HG03342 (cell line): ENCODE measurements at regions not wholly inside any gene's neighbourhood (a gene's known extent, or its start where the extent isn't known, plus 50 kb on each side); places are given as distances from the start of the nearest gene placed in this dataset.

Source experiments
- ATAC-seq: cut with Tn5 transposase; IDR thresholded peaks from one replicate; pipeline ENCODE4 v1.9.1; 2021; ENCODE audit warnings: mild to moderate bottlenecking, moderate library complexity; ENCODE audit not compliant: unreplicated experiment

DNA sequence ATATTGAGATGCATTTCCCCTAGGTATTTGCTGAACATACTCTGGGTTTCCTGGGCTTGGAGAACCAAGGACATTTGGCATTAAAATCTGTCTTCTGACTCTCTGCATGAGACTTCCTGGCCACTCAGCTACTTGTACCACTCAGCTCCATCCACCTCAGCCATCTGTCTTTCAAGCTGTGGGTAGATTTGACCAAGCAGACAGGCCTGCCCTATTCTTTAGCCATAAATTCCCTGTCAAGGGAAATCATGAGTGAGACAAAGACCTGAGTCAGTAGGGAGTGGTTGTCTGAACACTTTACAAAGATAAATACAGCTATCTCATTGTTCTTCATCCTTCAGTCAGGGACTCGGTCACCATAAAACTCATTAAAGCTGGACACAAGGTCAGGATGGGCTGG lies 399.1 kb downstream of the GPAM start:
- no peak for ATAC-seq

GRCh38 chr10:111784946-111785465 lies 398.6 kb downstream of the GPAM start:
- no peak for ATAC-seq

DNA sequence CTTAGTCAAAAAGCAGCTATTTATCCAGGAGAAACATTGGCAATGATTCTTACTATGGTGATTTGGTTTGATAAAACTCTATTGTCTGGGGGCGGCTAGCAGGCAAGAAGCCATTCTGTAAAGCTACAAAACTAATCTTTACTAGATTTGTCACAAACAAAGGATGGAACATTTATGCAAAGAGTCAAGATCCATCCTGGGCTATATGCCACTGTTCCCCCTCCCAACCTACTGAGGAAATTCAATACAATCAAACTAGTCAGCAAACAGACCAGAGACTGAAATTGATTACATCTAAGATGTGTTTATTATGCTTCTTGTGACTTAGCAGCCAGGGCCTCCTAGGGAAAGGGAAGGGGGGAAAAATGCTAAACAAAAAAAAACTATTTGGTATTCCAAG lies 397.6 kb downstream of the GPAM start:
- ATAC-seq = no peak

DNA sequence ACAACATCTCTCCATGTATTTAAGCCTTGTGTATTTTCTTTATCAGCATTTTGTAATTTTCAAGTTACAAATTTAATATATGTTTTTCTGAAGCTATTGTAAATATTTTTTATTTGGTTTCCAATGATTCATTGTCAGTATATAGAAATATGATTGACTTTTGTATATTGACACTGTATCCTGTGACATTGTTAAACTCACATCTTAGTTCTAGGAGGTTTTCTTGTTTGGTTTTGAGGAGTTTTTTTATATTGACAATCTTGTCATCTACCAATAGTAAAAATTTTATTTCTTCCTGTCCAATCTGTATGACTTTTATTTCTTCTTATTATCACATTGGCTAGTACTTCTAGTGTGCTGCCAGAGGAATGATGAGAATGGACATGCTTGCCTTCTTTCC lies 393.7 kb downstream of the GPAM start:
- no peak for ATAC-seq

- no peak for ATAC-seq
Measured at GRCh38 chr10:111801841-111802240, 381.7 kb downstream of the GPAM start.

GRCh38 chr10:111804781-111805180 lies 378.8 kb downstream of the GPAM start:
- ATAC-seq = no peak

DNA sequence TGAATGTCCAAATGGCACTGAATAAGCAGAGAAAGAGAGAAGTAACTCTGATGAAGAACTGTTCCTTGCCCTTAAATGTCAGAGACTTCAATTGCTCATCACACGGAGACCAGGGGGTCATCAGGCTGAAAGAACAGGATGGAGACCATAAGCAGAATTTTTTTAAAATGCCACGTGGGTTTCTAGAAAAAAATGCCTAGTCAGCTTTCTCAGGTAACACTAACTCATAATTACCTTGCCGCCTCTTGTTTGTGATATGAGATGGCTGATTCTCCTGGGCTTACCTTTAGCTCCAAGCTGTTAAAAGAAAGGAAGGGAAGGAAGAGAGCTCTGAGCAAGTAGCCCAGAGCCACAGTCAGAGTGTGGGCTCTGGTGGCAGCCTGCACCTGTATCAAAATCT lies 372.0 kb downstream of the GPAM start:
- ATAC-seq = no peak

DNA sequence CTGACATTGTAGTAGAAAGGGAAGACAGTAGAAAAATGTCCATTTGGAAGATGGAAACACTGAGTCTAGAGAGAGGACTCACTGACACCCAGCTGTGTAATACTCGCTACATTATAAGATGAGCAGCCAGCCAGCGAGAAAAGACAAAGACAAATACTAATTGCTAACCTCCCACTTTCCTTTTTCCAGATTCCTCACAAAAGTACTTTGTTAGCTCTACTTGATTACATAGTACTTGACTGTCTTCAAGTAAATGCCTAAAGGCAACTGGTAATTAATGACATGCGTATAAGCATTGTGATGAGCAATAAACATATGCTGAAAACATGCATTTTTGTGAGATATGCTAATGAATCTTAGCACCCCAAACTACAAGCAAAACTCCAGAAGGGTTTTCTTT lies 363.1 kb downstream of the GPAM start:
- no peak for ATAC-seq

GRCh38 chr10:111821871-111822270 lies 361.7 kb downstream of the GPAM start:
- no peak for ATAC-seq

DNA sequence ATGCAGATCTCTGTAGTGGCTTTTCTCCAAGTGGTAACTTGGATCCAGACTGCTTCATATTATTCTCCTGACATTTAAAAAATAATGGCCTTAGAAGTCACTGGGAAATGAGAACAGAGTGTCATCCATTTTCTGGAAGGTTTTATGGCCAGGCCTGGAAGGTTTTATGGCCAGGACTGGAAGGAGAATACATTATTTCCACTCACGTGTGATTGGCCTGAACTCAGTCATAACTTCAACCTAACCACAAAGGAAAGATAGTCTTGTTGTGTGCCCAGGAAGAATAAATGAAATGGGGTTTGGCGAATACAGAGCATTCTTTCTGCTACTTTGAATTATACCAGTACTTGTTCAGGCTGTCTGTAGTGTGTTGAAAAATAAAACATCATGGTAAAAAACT lies 360.9 kb downstream of the GPAM start:
- ATAC-seq = no peak

- no peak for ATAC-seq
Measured at GRCh38 chr10:111824128-111824527, 359.4 kb downstream of the GPAM start.

GRCh38 chr10:111830359-111830758 lies 353.2 kb downstream of the GPAM start:
- no peak for ATAC-seq

DNA sequence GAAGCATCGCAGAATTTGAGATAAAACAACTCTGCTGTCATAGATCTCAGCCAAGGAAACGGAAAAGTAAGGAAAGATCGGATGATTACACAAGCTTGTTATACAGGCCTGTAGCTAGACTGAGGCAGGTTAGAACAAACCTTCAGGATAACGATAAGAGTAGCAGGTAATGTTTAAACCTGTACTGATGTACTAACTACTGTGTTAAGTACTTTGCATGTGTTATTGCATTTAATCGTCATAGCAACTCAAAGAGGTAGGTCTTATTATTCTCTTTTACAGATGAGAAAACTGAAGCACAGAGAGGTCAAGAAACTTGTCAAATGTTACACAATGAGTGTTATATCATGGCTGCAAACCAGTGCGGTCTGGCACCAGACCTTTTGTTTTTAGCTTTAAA lies 352.5 kb downstream of the GPAM start:
- no peak for ATAC-seq

DNA sequence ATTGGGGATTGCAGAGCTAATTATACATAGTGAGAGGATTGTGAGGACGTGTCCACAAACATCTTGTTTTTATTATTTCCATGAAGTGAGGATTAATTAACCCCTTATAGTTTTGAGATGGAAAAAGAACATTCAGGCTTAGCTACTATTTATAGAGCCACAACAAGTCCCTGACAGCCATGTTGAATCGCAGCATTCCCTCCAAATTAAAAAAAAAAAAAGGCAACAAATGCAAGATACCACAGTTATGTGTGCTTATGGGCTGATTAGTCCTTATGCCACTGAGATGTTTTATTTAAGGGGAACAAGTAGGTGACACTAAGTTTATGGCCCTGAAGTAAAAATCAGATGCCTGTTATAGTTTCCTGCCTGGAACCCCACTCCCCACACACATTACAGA lies 350.3 kb downstream of the GPAM start:
- ATAC-seq = no peak

- ATAC-seq = no peak
Measured at GRCh38 chr10:111835574-111835973, 348.0 kb downstream of the GPAM start.

GRCh38 chr10:111836064-111836463 lies 347.5 kb downstream of the GPAM start:
- no peak for ATAC-seq

GRCh38 chr10:111836571-111836970 lies 347.0 kb downstream of the GPAM start:
- ATAC-seq = no peak

- no peak for ATAC-seq
Measured at GRCh38 chr10:111837086-111837485, 346.5 kb downstream of the GPAM start.

- ATAC-seq = no peak
Measured at GRCh38 chr10:111837985-111838384, 345.6 kb downstream of the GPAM start.

- no peak for ATAC-seq
Measured at GRCh38 chr10:111840546-111840945, 343.0 kb downstream of the GPAM start.

- no peak for ATAC-seq
Measured at GRCh38 chr10:111852801-111853200, 330.8 kb downstream of the GPAM start.

DNA sequence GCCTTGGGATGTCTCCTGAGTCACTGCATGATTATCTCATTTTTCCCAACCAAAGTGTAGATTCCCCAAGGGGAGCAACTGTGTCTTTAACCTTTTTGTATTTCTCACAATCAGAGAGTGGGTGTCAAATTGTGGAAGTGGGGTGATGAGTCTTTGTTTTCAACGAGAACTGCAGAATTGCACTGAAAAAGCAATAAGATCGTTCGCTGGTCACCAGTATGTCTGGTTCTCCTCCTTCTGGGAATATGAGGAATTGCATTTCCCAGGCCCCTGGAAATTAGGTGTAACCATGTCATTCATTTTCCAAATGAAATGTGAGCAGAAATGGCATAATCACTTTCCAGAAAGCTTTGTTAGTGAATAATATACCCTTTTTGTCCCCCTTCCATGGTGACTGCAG lies 326.9 kb downstream of the GPAM start:
- no peak for ATAC-seq

DNA sequence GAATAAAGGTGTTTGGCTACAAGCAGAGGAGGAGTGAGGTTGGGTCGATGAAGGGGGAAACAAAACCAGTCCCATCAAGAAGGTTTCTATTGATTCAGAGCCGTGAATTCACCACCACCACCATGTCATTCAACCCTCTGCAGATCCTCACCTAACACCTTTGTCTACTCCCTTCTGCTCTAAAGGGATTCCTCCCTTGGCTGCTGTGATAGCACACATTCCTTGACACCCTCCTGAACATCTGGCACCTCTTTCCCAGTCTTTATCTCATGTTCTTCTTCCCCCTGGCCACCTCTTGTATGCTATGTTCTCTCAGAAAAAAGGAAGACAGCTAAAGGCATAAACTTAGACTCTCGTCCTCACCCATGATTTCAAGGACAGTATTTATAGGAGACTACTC lies 318.0 kb downstream of the GPAM start:
- ATAC-seq = no peak

DNA sequence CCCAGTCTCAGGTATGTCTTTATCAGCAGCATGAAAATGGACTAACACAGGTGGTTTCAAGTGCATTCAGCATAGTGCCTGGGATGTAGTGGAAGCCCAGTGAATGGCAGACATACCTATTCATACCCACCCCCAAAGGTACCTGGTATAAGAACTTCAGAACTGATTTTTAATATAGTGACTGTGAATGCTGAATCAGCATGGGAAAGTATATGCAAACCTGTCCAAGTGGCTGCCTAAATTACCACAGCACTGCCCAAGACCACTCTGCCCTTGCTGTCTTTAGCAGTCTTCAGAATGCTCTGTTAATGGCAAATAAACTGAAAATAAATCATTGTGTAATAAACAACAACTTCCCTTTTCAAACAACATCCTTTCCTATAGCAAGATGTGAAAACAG lies 312.1 kb downstream of the GPAM start:
- ATAC-seq = no peak
